Panc1 (cell line): ENCODE measurements at regions not wholly inside any gene's neighbourhood (a gene's known extent, or its start where the extent isn't known, plus 50 kb on each side); places are given as distances from the start of the nearest gene placed in this dataset.

ENCODE experiments used
- ATAC-seq: fragments of 200-7000 bp; cut with Tn5 transposase; 2 replicates; pipeline ENCODE4 v1.9.1; 2020; ENCODE audit warnings: mild to moderate bottlenecking, moderate library complexity
- BruUV-seq: library from RNA; stranded (reverse); fragments of 400-500 nt; replicated peaks from 2 replicates; lab custom pipeline; 2021; lab: Mats Ljungman, UMichigan
- CTCF ChIA-PET: fragments of 300-600 bp; sonication (Branson Sonifier 250); formaldehyde crosslinking; loops from one replicate; lab custom pipeline; 2022; ENCODE audit warnings: antibody characterized with exemption; lab: Charles Lee
- POLR2A ChIA-PET: fragments of 300-600 bp; sonication (Branson Sonifier 250); formaldehyde crosslinking; loops from one replicate; lab custom pipeline; 2022; ENCODE audit warnings: antibody characterized with exemption; lab: Charles Lee
- DNase-seq: peaks from one replicate; pipeline ENCODE4 v3.0.0-alpha.2; 2010; ENCODE audit warnings: low read depth, low spot score
- H3K27ac ChIP-seq: 2 replicates; pipeline ENCODE4 v1.5.1; 2011; ENCODE audit warnings: mild to moderate bottlenecking, low read length, inconsistent platforms
- H3K27me3 ChIP-seq: fragments of 200-500 bp; sonication (Bioruptor generic); 2 replicates; pipeline ENCODE4 v1.6.0; 2014; ENCODE audit warnings: low read length, inconsistent platforms; ENCODE audit not compliant: control insufficient read depth, insufficient read depth
- H3K36me3 ChIP-seq: fragments of 200-500 bp; sonication (Bioruptor generic); 2 replicates; pipeline ENCODE4 v1.5.1; 2014; ENCODE audit warnings: inconsistent platforms, mild to moderate bottlenecking, low read length, moderate library complexity; ENCODE audit not compliant: control insufficient read depth, insufficient read depth
- H3K4me1 ChIP-seq: 2 replicates; pipeline ENCODE4 v1.5.1; 2011; ENCODE audit warnings: inconsistent platforms, mild to moderate bottlenecking, low read length, moderate library complexity; ENCODE audit not compliant: control insufficient read depth, insufficient read depth
- H3K4me3 ChIP-seq, 2 experiments: 2 replicates each; pipeline ENCODE4 v1.5.1; 2011 to 2012; ENCODE audit warnings: low read depth in 2 of 2, low read length in 2 of 2, mild to moderate bottlenecking in 2 of 2, inconsistent platforms in 1 of 2, moderate library complexity in 1 of 2
- H3K9me3 ChIP-seq: fragments of 200-500 bp; sonication (Bioruptor generic); 2 replicates; pipeline ENCODE4 v1.5.1; 2014; ENCODE audit warnings: low read depth, mild to moderate bottlenecking, inconsistent platforms, low read length, moderate library complexity; ENCODE audit not compliant: control insufficient read depth, insufficient read depth
- POLR2AphosphoS5 ChIP-seq: IDR thresholded peaks from 2 replicates; pipeline ENCODE4 v1.6.1; 2012; ENCODE audit warnings: mild to moderate bottlenecking, low read depth, low read length, moderate library complexity
- REST ChIP-seq, 2 experiments: IDR thresholded peaks; 2 replicates each; pipeline ENCODE4 v1.6.1; 2011 to 2012; ENCODE audit warnings: low read depth in 2 of 2, control low read depth in 1 of 2, low read length in 1 of 2, mild to moderate bottlenecking in 1 of 2, moderate library complexity in 1 of 2; ENCODE audit not compliant: insufficient read depth in 1 of 2
- SIN3A ChIP-seq: IDR thresholded peaks from 2 replicates; pipeline ENCODE4 v1.6.1; 2012; ENCODE audit warnings: low read depth, mild to moderate bottlenecking, low read length, moderate library complexity, borderline replicate concordance; ENCODE audit not compliant: insufficient read depth
- TCF7L2 ChIP-seq: IDR thresholded peaks from 2 replicates; pipeline ENCODE4 v1.6.1; 2011; ENCODE audit warnings: mild to moderate bottlenecking, low read depth, low read length, inconsistent platforms
- in situ Hi-C: cut with HindIII; loops from 2 replicates; pipeline ENCODE4 v1.10.0; 2016; ENCODE audit warnings: low sequenced_read_pairs, low pct_unique_long_range_greater_than_20kb
- intact Hi-C: fragments of 100-400 bp; cut with micrococcal nuclease; formaldehyde crosslinking; loops from one replicate; pipeline ENCODE4 v1.10.0; 2022; ENCODE audit not compliant: unreplicated experiment
- TF ChIP-seq, protein P1 (sequence below): fragments of 450-650 bp; IDR thresholded peaks from 2 replicates; pipeline ENCODE4 v1.5.1; 2017; ENCODE audit warnings: mild to moderate bottlenecking

DNA sequence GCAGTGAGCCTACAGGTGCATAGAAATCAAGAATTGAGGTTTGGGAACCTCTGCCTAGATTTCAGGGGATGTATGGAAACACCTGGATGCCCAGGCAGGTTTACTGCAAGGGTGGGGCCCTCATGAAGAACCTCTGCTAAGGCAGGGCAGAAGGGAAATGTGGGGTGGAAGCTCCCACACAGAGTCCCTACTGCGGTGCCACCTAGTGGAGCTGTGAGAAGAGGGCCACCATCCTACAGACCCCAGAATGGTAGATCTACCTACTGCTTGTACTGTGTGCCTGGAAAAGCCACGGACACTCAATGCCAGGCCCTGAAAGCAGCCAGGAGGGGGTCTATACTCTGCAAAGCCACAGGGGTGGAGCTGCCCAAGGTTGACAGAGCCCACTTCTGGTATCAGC, 533.5 kb downstream of the GPAM start:
- TF ChIP-seq REST (IDR thresholded peaks at IDR 0.05; ENCODE audit: insufficient read depth in 1 of 2, low read depth in 2 of 2, low read length in 1 of 2) (no peak), POLR2AphosphoS5 (no peak), SIN3A (no peak), TCF7L2 (no peak)
- TF ChIP-seq, protein P1, sequence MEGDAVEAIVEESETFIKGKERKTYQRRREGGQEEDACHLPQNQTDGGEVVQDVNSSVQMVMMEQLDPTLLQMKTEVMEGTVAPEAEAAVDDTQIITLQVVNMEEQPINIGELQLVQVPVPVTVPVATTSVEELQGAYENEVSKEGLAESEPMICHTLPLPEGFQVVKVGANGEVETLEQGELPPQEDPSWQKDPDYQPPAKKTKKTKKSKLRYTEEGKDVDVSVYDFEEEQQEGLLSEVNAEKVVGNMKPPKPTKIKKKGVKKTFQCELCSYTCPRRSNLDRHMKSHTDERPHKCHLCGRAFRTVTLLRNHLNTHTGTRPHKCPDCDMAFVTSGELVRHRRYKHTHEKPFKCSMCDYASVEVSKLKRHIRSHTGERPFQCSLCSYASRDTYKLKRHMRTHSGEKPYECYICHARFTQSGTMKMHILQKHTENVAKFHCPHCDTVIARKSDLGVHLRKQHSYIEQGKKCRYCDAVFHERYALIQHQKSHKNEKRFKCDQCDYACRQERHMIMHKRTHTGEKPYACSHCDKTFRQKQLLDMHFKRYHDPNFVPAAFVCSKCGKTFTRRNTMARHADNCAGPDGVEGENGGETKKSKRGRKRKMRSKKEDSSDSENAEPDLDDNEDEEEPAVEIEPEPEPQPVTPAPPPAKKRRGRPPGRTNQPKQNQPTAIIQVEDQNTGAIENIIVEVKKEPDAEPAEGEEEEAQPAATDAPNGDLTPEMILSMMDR = no peak
- no peak for DNase-seq
- no TSS peak for BruUV-seq
- ChIA-PET POLR2A (no interaction called here), CTCF (no interaction called here)
- intact Hi-C loops (no loop called here), in situ Hi-C loops (no loop called here)
- Histone ChIP-seq H3K4me1 (no peaks in the 10 kb centered on the region), H3K4me3 (no peak overlapping the region), H3K27ac (no peak overlapping the region), H3K9me3 (no peaks in the 10 kb centered on the region), H3K27me3 (no peaks in the 10 kb centered on the region), H3K36me3 (no peaks in the 10 kb centered on the region)
- no peak for ATAC-seq

GRCh38 chr10:111656066-111656465, 527.5 kb downstream of the GPAM start:
- in situ Hi-C loops = no loop called here
- H3K36me3 ChIP-seq = no peaks in the 10 kb centered on the region
- BruUV-seq = no TSS peak
- no peaks in the 10 kb centered on the region for H3K4me1 ChIP-seq
- H3K27ac ChIP-seq = no peak overlapping the region
- no peak overlapping the region for H3K4me3 ChIP-seq
- DNase-seq (no peak), ATAC-seq (no peak)
- CTCF ChIA-PET = no interaction called here
- H3K9me3 ChIP-seq = no peaks in the 10 kb centered on the region
- intact Hi-C loops = no loop called here
- no peak for TF ChIP-seq POLR2AphosphoS5
- TF ChIP-seq, protein P1 = no peak
- TF ChIP-seq REST (IDR thresholded peaks at IDR 0.05; ENCODE audit: insufficient read depth in 1 of 2, low read depth in 2 of 2, low read length in 1 of 2) = no peak
- no peak for TF ChIP-seq SIN3A
- TF ChIP-seq TCF7L2 = no peak
- no peaks in the 10 kb centered on the region for H3K27me3 ChIP-seq
- POLR2A ChIA-PET = no interaction called here
